HEK293T (cell line): ENCODE measurements at regions not wholly inside any gene's neighbourhood (a gene's known extent, or its start where the extent isn't known, plus 50 kb on each side); places are given as distances from the start of the nearest gene placed in this dataset.

ENCODE experiments used
- CTCF ChIA-PET: fragments of 350-600 bp; formaldehyde crosslinking; extraction: SDS; loops from one replicate; lab custom pipeline; 2021; ENCODE audit warnings: antibody characterized with exemption, inconsistent platforms; lab: Yijun Ruan, JAX
- POLR2A ChIA-PET: fragments of 350-600 bp; formaldehyde crosslinking; extraction: SDS; loops from one replicate; lab custom pipeline; 2020; ENCODE audit warnings: antibody characterized with exemption, inconsistent platforms; lab: Yijun Ruan, JAX
- DNase-seq: peaks from one replicate; pipeline ENCODE4 v3.0.0; 2012; ENCODE audit warnings: mixed read lengths; ENCODE audit errors: extremely low spot score
- ARNT ChIP-seq: fragments of 450-650 bp; IDR thresholded peaks from 2 replicates; pipeline ENCODE4 v1.6.1; 2017; ENCODE audit warnings: mild to moderate bottlenecking
- BHLHE40 ChIP-seq: fragments of 450-650 bp; IDR thresholded peaks from 2 replicates; pipeline ENCODE4 v1.6.1; 2016; ENCODE audit warnings: mild to moderate bottlenecking, moderate library complexity, borderline replicate concordance
- CTBP1 ChIP-seq: fragments of 450-650 bp; IDR thresholded peaks from 2 replicates; pipeline ENCODE4 v1.6.1; 2016; ENCODE audit warnings: borderline replicate concordance
- ELF4 ChIP-seq: fragments of 450-650 bp; IDR thresholded peaks from 2 replicates; pipeline ENCODE4 v1.6.1; 2017; ENCODE audit warnings: antibody characterized with exemption
- FOXA1 ChIP-seq: fragments of 450-650 bp; IDR thresholded peaks from 2 replicates; pipeline ENCODE4 v1.6.1; 2016; ENCODE audit warnings: mild to moderate bottlenecking
- FOXK2 ChIP-seq: fragments of 450-650 bp; IDR thresholded peaks from 2 replicates; pipeline ENCODE4 v1.6.1; 2016; ENCODE audit warnings: mild to moderate bottlenecking
- FOXM1 ChIP-seq: fragments of 450-650 bp; IDR thresholded peaks from 2 replicates; pipeline ENCODE4 v1.6.1; 2017; ENCODE audit warnings: mild to moderate bottlenecking, borderline replicate concordance
- HDGF ChIP-seq: fragments of 450-650 bp; IDR thresholded peaks from 2 replicates; pipeline ENCODE4 v1.6.1; 2017; ENCODE audit warnings: antibody characterized with exemption, borderline replicate concordance
- L3MBTL2 ChIP-seq: fragments of 450-650 bp; conservative IDR thresholded peaks from 2 replicates; pipeline ENCODE4 v1.6.1; 2016; ENCODE audit warnings: mild to moderate bottlenecking
- LEF1 ChIP-seq: fragments of 450-650 bp; IDR thresholded peaks from 2 replicates; pipeline ENCODE4 v1.6.1; 2017; ENCODE audit warnings: mild to moderate bottlenecking, borderline replicate concordance
- NFRKB ChIP-seq: fragments of 450-650 bp; IDR thresholded peaks from 2 replicates; pipeline ENCODE4 v1.6.1; 2016; ENCODE audit warnings: mild to moderate bottlenecking, moderate library complexity
- PKNOX1 ChIP-seq: fragments of 450-650 bp; IDR thresholded peaks from 2 replicates; pipeline ENCODE4 v1.6.1; 2016
- SP1 ChIP-seq: fragments of 450-650 bp; IDR thresholded peaks from 2 replicates; pipeline ENCODE4 v1.6.1; 2017
- SUZ12 ChIP-seq: fragments of 450-650 bp; IDR thresholded peaks from 2 replicates; pipeline ENCODE4 v1.6.1; 2016; ENCODE audit warnings: mild to moderate bottlenecking
- TARDBP ChIP-seq: fragments of 450-650 bp; IDR thresholded peaks from 2 replicates; pipeline ENCODE4 v1.6.1; 2016
- ZNF384 ChIP-seq: fragments of 450-650 bp; IDR thresholded peaks from 2 replicates; pipeline ENCODE4 v1.6.1; 2016

DNA sequence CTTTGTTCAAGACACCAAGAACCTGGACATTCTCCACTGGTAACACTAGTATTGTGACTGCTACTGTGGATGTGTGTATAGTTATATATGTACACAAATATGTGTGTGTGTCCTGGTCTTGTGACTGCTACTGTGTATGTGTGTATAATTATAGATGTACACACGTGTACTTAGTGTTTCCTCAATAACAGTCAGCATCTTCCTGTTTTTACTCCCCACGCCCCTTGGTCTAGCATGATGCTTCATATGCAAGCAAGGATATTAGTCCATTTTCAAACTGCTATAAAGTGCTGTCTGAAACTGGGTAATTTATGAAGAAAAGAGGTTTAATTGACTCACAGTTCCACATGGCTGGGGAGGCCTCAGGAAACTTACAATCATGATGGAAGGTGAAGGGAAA lies 802.7 kb downstream of the RNF144A start:
- POLR2A ChIA-PET: no interaction called here
- DNase-seq: no peak
- TF ChIP-seq LEF1 (no peak), BHLHE40 (no peak), FOXA1 (no peak), TARDBP (no peak), ZNF384 (no peak), ARNT (no peak), FOXK2 (no peak), SP1 (no peak), ELF4 (no peak), SUZ12 (no peak), L3MBTL2 (no peak), NFRKB (no peak)
- CTCF ChIA-PET: no interaction called here

DNA sequence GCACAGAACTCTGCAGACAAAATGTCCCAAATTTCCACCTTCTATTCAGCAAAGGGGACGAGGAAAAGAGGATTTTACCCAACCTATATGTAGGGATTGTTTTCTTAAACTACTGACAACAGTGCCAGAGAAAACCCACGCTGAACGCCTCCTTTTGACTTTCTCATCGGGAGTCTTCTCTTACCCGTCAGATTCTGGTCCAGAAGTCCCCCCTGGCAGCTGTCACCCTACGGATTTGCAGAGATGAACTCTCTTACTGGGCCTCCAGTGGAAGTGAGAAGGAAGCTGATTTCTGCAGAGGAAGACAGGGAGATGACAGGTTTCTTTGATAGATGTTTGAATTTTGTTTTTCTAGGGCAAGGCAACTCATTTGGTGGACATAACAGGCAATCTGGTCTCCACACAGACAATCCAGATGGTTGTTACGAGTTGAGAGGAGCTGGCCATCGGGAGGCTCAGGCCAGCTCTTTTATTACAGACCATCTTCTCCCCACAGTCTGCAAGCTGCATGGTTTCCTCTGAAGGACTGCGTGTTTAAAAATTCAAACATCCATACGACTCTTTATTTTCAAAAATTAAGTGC lies 804.3 kb downstream of the RNF144A start:
- TF ChIP-seq SP1 (no peak), LEF1 (no peak), ELF4 (no peak)
- CTCF ChIA-PET: no interaction called here
- POLR2A ChIA-PET: no interaction called here
- DNase-seq: no peak

DNA sequence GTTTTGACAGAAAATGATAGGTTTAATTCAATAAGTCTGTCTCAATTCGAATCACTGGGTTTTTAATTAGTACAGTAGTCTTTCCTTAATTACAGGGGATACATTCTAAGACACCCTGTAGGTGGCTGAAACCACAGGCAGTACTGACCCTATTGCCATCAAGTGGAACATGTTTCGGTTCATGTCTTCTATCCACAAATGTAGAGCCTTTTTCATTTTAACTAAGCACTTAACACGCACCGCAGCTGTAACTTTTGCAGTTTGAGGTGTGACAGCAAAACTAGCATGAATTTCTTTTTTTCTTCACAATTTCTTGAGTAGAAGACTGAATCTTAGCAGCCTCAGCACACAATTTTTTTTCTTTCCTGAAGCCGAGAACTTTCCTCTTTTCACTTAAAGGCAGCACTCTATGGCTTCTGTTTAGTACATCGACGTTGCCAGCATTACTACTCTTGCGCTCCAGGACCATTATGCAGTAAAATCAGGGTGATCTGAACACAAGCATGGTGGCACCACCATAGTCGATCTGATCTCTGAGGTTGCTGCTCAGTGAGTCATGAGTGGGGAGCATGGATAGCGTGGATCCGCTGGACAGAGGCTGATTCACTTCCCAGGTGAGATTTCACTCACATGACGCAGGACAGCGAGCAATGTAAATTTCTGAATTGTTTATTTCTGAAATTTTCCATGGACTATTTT lies 805.1 kb downstream of the RNF144A start:
- ChIA-PET POLR2A (no interaction called here), CTCF (no interaction called here)
- no peak for TF ChIP-seq FOXM1
- TF ChIP-seq FOXA1: no peak
- no peak for TF ChIP-seq NFRKB
- no peak for TF ChIP-seq TARDBP
- no peak for TF ChIP-seq SUZ12
- no peak for TF ChIP-seq LEF1
- TF ChIP-seq ARNT: no peak
- TF ChIP-seq ELF4: no peak
- TF ChIP-seq PKNOX1: no peak
- TF ChIP-seq CTBP1: no peak
- no peak for TF ChIP-seq ZNF384
- no peak for TF ChIP-seq BHLHE40
- TF ChIP-seq L3MBTL2: no peak
- TF ChIP-seq FOXK2: no peak
- no peak for TF ChIP-seq HDGF
- no peak for TF ChIP-seq SP1
- DNase-seq: no peak

- DNase-seq: no peak
- CTCF ChIA-PET: no interaction called here
- POLR2A ChIA-PET: no interaction called here
Observed at GRCh38 chr2:7724336-7724735, 807.1 kb downstream of the RNF144A start.

GRCh38 chr2:7725171-7725849 lies 808.1 kb downstream of the RNF144A start:
- POLR2A ChIA-PET: no interaction called here
- no peak for DNase-seq
- CTCF ChIA-PET: no interaction called here
- no peak for TF ChIP-seq SP1
- TF ChIP-seq SUZ12: no peak
- TF ChIP-seq FOXK2: no peak
- TF ChIP-seq HDGF: no peak
- TF ChIP-seq ARNT: no peak
- TF ChIP-seq PKNOX1: no peak
- TF ChIP-seq CTBP1: no peak

More at GRCh38 chr2:7724336-7724735, 807.1 kb downstream of the RNF144A start:
- TF ChIP-seq FOXM1: no peak
- TF ChIP-seq BHLHE40: no peak
- TF ChIP-seq TARDBP: no peak
- no peak for TF ChIP-seq SP1
- TF ChIP-seq CTBP1: no peak
- TF ChIP-seq LEF1: no peak

- CTCF ChIA-PET: no interaction called here
- POLR2A ChIA-PET: no interaction called here
- no peak for DNase-seq
- no peak for TF ChIP-seq ZNF384
- TF ChIP-seq NFRKB: no peak
- no peak for TF ChIP-seq SP1
- TF ChIP-seq LEF1: no peak
- no peak for TF ChIP-seq PKNOX1
- TF ChIP-seq TARDBP: no peak
- TF ChIP-seq ELF4: no peak
- TF ChIP-seq FOXM1: no peak
- TF ChIP-seq SUZ12: no peak
- no peak for TF ChIP-seq HDGF
- no peak for TF ChIP-seq FOXK2
- TF ChIP-seq L3MBTL2: no peak
- TF ChIP-seq BHLHE40: no peak
- no peak for TF ChIP-seq ARNT
- no peak for TF ChIP-seq FOXA1
Observed at GRCh38 chr2:7725850-7726242, 808.6 kb downstream of the RNF144A start.
